SJCRH30 (cell line): ENCODE measurements at regions not wholly inside any gene's neighbourhood (a gene's known extent, or its start where the extent isn't known, plus 50 kb on each side); places are given as distances from the start of the nearest gene placed in this dataset.

Experiments used
- DNase-seq, 2 experiments: peaks; one replicate each; pipeline ENCODE4 v3.0.0-alpha.2; 2015 to 2020
- H3K27ac ChIP-seq: fragments of 250-450 bp; sonication (Bioruptor Pico); 2 replicates; pipeline ENCODE4 v1.5.1; 2020; ENCODE audit warnings: mild to moderate bottlenecking, moderate library complexity
- H3K27me3 ChIP-seq: fragments of 250-450 bp; sonication (Bioruptor Pico); 2 replicates; pipeline ENCODE4 v1.5.1; 2020; ENCODE audit warnings: mild to moderate bottlenecking, moderate library complexity
- H3K36me3 ChIP-seq: fragments of 250-450 bp; sonication (Bioruptor Pico); 2 replicates; pipeline ENCODE4 v1.5.1; 2020; ENCODE audit warnings: mild to moderate bottlenecking, moderate library complexity
- H3K4me1 ChIP-seq: fragments of 250-450 bp; sonication (Bioruptor Pico); 2 replicates; pipeline ENCODE4 v1.5.1; 2020; ENCODE audit warnings: mild to moderate bottlenecking, moderate library complexity
- H3K4me3 ChIP-seq: fragments of 250-450 bp; sonication (Bioruptor Pico); 2 replicates; pipeline ENCODE4 v1.5.1; 2020; ENCODE audit warnings: mild to moderate bottlenecking, moderate library complexity
- H3K9me3 ChIP-seq: fragments of 250-450 bp; sonication (Bioruptor Pico); replicated peaks from 2 replicates; pipeline ENCODE4 v1.5.1; 2020; ENCODE audit warnings: mild to moderate bottlenecking, moderate library complexity

GRCh38 chr11:110802162-110802561 is 89.9 kb upstream of the ARHGAP20 start:
- no peaks in the 10 kb centered on the region for H3K36me3 ChIP-seq
- no peak for DNase-seq
- H3K27me3 ChIP-seq = no peaks in the 10 kb centered on the region
- no peaks in the 10 kb centered on the region for H3K4me1 ChIP-seq
- H3K9me3 ChIP-seq = no peaks in the 10 kb centered on the region
- H3K27ac ChIP-seq = no peak overlapping the region
- no peak overlapping the region for H3K4me3 ChIP-seq

- Histone ChIP-seq H3K4me1 (no peaks in the 10 kb centered on the region), H3K4me3 (no peak overlapping the region), H3K27ac (no peak overlapping the region), H3K27me3 (no peaks in the 10 kb centered on the region), H3K36me3 (no peaks in the 10 kb centered on the region), H3K9me3 (no peaks in the 10 kb centered on the region)
- no peak for DNase-seq
Observed at GRCh38 chr11:110801328-110801727, 89.1 kb upstream of the ARHGAP20 start.

GRCh38 chr11:110798201-110798900 is 86.1 kb upstream of the ARHGAP20 start:
- no peak for DNase-seq
- no peaks in the 10 kb centered on the region for H3K4me1 ChIP-seq
- H3K4me3 ChIP-seq = no peak overlapping the region
- H3K27me3 ChIP-seq = no peaks in the 10 kb centered on the region
- H3K27ac ChIP-seq = no peak overlapping the region
- no peaks in the 10 kb centered on the region for H3K9me3 ChIP-seq
- no peaks in the 10 kb centered on the region for H3K36me3 ChIP-seq

DNA sequence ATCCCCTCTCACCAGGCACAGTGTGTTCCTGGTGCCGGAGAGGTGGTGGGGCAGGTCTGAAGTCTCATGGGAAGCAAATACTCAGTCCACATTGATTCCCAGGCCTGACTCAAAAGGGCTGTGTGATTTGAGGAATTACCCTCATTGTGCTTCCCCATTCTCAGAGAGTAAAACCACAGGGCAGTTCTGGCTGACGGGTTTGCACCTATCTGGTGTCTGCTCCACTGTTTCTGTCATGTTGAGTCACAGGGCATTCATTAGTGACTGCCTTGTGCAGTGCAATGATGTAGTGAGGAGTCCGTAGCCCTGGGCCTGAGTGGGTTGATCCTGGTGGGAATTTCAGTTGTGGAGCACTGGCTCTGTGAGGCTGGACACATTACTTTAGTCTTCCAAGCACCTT is 85.2 kb upstream of the ARHGAP20 start:
- DNase-seq = no peak

GRCh38 chr11:110795112-110795624 is 82.9 kb upstream of the ARHGAP20 start:
- Histone ChIP-seq H3K27ac (no peak overlapping the region), H3K4me1 (no peaks in the 10 kb centered on the region), H3K27me3 (no peaks in the 10 kb centered on the region), H3K36me3 (no peaks in the 10 kb centered on the region), H3K4me3 (no peak overlapping the region), H3K9me3 (no peaks in the 10 kb centered on the region)
- no peak for DNase-seq

More for the DNA sequence above, 85.2 kb upstream of the ARHGAP20 start:
- H3K27me3 ChIP-seq = no peaks in the 10 kb centered on the region
- no peaks in the 10 kb centered on the region for H3K36me3 ChIP-seq
- H3K27ac ChIP-seq = no peak overlapping the region
- H3K4me3 ChIP-seq = no peak overlapping the region
- H3K9me3 ChIP-seq = no peaks in the 10 kb centered on the region
- no peaks in the 10 kb centered on the region for H3K4me1 ChIP-seq

GRCh38 chr11:110793556-110793955 is 81.3 kb upstream of the ARHGAP20 start:
- H3K27me3 ChIP-seq = no peaks in the 10 kb centered on the region
- no peaks in the 10 kb centered on the region for H3K4me1 ChIP-seq
- no peak overlapping the region for H3K27ac ChIP-seq
- no peak for DNase-seq
- no peaks in the 10 kb centered on the region for H3K36me3 ChIP-seq
- no peak overlapping the region for H3K4me3 ChIP-seq
- H3K9me3 ChIP-seq = no peaks in the 10 kb centered on the region

DNA sequence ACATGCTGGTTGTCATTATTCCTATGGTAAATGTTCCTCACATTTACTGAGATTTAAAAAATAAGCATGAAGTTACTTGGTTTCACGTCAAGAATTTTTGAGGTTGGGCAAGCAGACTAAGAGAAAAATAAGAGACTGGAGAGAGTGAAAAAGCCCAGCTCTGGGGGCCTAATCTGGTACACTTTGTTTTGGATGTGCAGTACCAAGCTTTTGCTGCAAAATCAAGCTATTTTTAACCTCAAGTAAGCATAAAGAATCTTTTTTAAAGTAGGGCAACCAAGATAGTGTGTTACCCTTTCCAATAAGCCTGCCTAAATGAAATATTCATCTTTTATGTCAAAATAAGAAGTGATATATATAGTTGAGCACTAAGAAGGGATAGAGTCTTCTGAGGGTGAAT is 79.4 kb upstream of the ARHGAP20 start:
- Histone ChIP-seq H3K27me3 (no peaks in the 10 kb centered on the region), H3K9me3 (no peaks in the 10 kb centered on the region), H3K36me3 (no peaks in the 10 kb centered on the region), H3K4me3 (no peak overlapping the region), H3K27ac (no peak overlapping the region), H3K4me1 (no peaks in the 10 kb centered on the region)
- DNase-seq = no peak

DNA sequence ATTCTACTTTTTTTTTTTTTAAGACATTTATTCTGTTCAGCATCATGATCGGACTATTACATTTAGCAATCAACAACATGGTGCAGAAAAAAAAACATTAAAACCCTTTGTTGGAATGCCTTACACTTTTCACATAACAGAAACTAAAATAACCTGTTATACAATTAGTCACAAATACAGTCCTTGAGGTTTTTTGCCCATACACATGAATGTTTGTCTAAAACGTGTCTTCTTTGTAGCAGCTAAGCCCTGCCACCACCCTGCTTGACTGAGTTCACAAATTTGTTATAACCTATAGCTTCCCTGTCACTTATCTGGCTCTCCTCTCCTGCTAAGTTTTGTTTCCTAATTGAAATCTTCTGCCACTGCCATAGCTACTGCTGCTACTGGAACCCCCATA is 75.4 kb upstream of the ARHGAP20 start:
- Histone ChIP-seq H3K4me1 (no peaks in the 10 kb centered on the region), H3K36me3 (no peaks in the 10 kb centered on the region), H3K27ac (no peak overlapping the region), H3K9me3 (no peaks in the 10 kb centered on the region), H3K4me3 (no peak overlapping the region), H3K27me3 (no peaks in the 10 kb centered on the region)
- no peak for DNase-seq

DNA sequence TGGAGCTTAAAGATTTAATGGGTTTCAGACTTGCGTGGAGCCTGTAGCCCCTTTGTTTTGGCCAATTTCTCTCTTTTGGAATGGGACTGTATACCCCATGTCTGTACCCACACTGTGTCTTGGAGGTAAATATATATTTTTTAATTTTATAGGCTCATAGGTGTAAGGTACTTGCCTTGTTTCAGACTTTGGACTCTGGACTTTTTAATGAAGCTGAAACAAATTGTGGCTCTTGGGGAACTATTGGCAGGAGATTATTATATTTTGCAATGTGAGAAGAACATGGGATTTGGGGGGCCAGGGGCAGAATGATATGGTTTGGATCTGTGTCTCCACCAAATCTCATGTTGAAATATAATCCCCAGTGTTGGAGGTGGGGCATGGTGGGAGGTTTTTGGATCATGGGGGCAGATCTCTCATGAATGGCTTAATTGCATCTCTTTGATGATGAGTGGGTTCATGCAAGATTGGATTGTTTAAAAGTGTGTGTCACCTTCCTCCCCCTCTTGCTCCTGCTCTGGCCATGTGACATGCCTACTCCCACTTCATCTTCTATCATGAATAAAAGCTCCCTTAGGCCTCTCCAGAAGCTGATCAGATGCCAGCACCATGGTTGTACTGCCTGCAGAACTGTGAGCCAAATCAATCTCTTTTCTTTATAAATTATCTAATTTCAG is 74.1 kb upstream of the ARHGAP20 start:
- Histone ChIP-seq H3K36me3 (no peaks in the 10 kb centered on the region), H3K27me3 (no peaks in the 10 kb centered on the region), H3K4me3 (no peak overlapping the region), H3K4me1 (no peaks in the 10 kb centered on the region), H3K9me3 (no peaks in the 10 kb centered on the region), H3K27ac (no peak overlapping the region)
- DNase-seq = no peak

DNA sequence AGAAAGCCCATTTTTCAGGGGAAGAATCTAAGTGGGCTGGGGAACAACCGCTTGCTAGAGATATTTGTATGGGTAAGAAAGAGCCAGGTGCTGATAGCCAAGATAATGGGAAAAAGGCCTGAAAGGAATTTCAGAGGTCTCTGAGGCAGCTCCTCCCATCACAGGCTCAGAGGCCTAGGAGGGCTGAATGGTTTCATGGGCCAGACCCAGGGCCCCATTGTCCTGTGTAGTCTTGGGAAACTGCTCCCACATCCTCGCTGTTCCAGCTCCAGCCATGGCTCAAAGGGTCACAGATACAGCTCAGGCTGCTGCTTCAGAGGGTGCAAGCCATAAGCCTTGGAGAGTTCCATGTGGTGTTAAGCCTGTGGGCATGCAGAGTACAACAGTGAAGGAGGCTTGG is 73.2 kb upstream of the ARHGAP20 start:
- no peak for DNase-seq

GRCh38 chr11:110782616-110783015 is 70.4 kb upstream of the ARHGAP20 start:
- Histone ChIP-seq H3K9me3 (no peaks in the 10 kb centered on the region), H3K4me1 (no peaks in the 10 kb centered on the region), H3K27ac (no peak overlapping the region), H3K36me3 (no peaks in the 10 kb centered on the region), H3K27me3 (no peaks in the 10 kb centered on the region), H3K4me3 (no peak overlapping the region)
- no peak for DNase-seq

More for the DNA sequence above, 73.2 kb upstream of the ARHGAP20 start:
- Histone ChIP-seq H3K4me1 (no peaks in the 10 kb centered on the region), H3K36me3 (no peaks in the 10 kb centered on the region), H3K27me3 (no peaks in the 10 kb centered on the region), H3K9me3 (no peaks in the 10 kb centered on the region), H3K4me3 (no peak overlapping the region), H3K27ac (no peak overlapping the region)

DNA sequence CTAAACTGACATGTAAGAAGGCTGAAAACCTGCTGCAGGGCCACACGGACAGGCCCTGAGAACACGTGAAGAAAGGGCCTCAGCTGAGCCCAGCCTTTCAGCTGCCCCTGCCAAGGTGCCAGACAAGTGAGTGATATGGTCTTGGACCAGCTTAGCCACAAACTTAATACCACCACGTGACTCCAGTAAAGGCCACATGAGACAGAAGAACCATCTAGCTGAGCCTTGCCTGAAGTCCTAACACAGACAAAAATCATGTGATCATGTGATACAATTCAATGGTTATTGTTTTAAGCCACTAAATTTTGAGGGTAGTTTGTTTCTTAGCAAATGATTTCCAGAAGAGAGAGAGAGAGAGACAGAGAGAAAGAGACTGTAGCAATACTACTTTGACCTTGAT is 66.9 kb upstream of the ARHGAP20 start:
- DNase-seq = no peak
- no peaks in the 10 kb centered on the region for H3K36me3 ChIP-seq

DNA sequence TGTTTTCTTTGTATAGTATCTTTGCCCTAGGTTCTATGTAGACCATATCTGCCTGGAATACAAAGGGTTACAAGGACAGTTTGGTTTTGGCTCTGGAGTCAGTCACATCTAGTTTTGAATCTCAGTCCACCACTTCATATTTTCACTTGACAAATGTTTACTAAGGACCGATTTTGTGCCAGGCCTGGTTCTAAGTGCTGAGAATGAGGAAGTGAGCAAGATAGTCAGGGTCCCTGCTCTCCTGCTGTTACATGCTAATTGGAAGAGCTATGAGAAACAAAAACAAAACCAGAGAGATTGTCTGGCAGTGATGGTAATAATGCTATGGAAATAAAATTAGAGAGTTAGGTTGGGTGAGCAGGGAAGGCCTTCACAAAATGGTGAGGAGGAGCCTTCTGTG is 66.1 kb upstream of the ARHGAP20 start:
- no peak for DNase-seq
- no peak overlapping the region for H3K4me3 ChIP-seq
- no peaks in the 10 kb centered on the region for H3K27me3 ChIP-seq
- H3K36me3 ChIP-seq = no peaks in the 10 kb centered on the region
- H3K4me1 ChIP-seq = no peaks in the 10 kb centered on the region
- no peaks in the 10 kb centered on the region for H3K9me3 ChIP-seq
- no peak overlapping the region for H3K27ac ChIP-seq

More for the DNA sequence above, 66.9 kb upstream of the ARHGAP20 start:
- no peak overlapping the region for H3K27ac ChIP-seq
- H3K9me3 ChIP-seq = no peaks in the 10 kb centered on the region
- no peak overlapping the region for H3K4me3 ChIP-seq
- H3K4me1 ChIP-seq = no peaks in the 10 kb centered on the region
- no peaks in the 10 kb centered on the region for H3K27me3 ChIP-seq

- Histone ChIP-seq H3K9me3 (no peaks in the 10 kb centered on the region), H3K36me3 (no peaks in the 10 kb centered on the region), H3K27ac (no peak overlapping the region), H3K4me3 (no peak overlapping the region), H3K4me1 (no peaks in the 10 kb centered on the region), H3K27me3 (no peaks in the 10 kb centered on the region)
- no peak for DNase-seq
Observed at GRCh38 chr11:110777775-110778174, 65.5 kb upstream of the ARHGAP20 start.

GRCh38 chr11:110776081-110776480 is 63.8 kb upstream of the ARHGAP20 start:
- no peak overlapping the region for H3K27ac ChIP-seq
- no peaks in the 10 kb centered on the region for H3K36me3 ChIP-seq
- no peak for DNase-seq
- no peaks in the 10 kb centered on the region for H3K9me3 ChIP-seq
- H3K4me1 ChIP-seq = no peaks in the 10 kb centered on the region
- H3K27me3 ChIP-seq = no peaks in the 10 kb centered on the region
- no peak overlapping the region for H3K4me3 ChIP-seq
